ENCODE measurements at regions not wholly inside any gene's neighbourhood (a gene's known extent, or its start where the extent isn't known, plus 50 kb on each side); places are given as distances from the start of the nearest gene placed in this dataset.
"Not testable (repeated sequence)": the region's sequence is repeated elsewhere in the genome, so short reads cannot be mapped to it uniquely, and the experiment has no call there.

DNA sequence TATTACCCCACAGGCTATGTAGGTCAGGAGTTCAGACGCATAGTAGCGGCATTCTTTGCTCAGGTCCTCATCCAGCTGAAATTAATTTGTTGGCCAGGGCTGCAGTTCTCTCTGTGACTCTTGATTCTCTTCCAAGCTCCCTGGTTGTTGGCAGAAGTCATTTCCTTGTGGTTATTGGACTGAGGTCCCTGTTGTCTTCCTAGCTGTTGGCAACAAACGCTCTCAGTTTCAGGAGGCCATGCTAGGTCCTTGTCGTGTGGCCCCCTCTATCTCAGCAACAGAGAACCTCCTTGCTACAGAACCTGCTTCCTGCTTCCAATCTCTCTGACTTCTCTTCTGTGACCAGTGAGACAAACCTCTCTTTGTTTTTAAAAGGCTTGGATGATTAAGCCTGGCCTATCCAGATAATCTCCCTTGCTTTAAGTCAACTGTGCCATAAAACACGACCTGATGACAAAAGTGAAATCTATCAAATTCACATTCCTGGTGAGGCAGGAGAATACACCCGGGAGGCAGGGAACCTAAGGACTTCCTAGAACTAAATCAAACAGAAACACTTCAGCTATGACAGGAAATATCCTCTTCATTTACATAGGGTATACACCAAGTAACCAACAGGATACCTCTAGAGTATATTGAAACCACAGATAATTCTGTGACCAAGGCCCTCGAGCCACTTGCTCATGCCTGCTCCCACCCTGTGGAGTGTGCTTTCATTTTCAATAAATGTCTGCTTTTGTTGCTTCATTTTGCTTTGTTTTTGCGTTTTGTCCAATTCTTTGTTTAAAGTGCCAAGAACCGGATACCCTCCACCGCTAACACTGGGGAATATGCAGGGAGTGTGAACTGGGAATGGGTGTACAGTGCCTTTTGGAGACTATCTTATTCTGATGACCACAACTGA, 196.0 kb downstream of the BTBD3 start:
- peak; percentile 68 for DNase-seq (ENCODE audit: low read depth)

DNA sequence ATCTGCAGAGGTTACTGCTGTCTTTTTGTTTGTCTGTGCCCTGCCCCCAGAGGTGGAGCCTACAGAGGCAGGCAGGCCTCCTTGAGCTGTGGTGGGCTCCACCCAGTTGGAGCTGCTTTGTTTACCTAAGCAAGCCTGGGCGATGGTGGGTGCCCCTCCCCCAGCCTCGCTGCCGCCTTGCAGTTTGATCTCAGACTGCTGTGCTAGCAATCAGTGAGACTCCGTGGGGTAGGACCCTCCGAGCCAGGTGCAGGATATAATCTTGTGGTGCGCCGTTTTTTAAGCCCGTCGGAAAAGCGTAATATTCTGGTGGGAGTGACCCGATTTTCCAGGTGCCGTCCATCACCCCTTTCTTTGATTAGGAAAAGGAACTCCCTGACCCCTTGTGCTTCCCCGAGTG, 211.4 kb downstream of the BTBD3 start:
- not testable (repeated sequence) for DNase-seq (ENCODE audit: low read depth)

DNA sequence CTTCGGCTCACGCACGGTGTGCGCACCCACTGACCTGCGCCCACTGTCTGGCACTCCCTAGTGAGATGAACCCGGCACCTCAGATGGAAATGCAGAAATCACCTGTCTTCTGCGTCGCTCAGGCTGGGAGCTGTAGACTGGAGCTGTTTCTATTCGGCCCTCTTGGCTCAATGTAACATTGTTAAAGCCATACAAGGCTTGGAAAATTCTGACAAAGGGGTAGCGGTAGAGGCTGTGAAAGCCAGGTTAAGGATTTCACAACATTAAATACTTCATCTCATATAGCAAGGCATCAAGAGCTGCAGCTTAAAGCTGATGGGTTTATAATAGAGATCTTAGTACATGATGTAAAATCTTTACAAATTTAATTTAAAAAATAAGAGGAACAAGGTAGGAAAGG, 211.8 kb downstream of the BTBD3 start:
- DNase-seq (ENCODE audit: low read depth) = not testable (repeated sequence)

DNA sequence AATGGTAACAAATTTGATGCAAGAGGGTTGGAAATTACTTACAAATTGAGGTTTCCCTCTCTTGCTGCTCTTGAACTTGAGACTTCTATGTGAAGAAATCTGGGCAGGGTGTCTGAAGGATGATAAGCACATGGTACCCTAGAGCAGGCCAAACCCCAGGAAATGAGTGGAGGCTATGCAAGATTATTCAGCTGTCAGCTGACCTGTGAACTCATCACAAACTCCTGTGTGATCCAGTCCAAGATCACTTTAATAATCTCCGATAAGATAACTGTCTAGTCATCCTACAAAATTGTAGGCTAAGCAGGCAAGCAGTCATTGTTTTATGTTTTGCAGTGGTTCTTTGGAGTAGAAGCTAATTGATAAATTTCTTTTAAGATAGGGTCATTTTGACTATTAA, 213.1 kb downstream of the BTBD3 start:
- DNase-seq (ENCODE audit: low read depth) = peak; percentile 81

DNA sequence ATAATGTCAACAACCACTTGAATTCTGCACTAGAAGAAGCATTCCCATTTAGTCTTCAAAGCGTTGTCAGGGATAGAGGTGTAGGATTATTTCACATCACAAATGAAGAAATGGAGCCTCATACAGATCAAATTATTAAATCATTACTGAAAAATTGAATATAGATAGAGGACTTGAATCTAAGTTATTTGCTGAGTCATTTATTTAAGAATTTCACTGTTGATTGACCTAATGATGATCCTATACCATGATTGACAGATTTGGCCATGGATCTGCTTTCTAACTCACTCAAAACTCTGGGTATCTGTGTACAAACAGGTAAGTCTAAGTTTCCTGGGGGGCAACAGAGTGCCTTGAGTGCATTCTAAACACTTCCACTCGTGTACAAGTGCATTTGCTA, 215.9 kb downstream of the BTBD3 start:
- DNase-seq (ENCODE audit: low read depth) = no peak

DNA sequence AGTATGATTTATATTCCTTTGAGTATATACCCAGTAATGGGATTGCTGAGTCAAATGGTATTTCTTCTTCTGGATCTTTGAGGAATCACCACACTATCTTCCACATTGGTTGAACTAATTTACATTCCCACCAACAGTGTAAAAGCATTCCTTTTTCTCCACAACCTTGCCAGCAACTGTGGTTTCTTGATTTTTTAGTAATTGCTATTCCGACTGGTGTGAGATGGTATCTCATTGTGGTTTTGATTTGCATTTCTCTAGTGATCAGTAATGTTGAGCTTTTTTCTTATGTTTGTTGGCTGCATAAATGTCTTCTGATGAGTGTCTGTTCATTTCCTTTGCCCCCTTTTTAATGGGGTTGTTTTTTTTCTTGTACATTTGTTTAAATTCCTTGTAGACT, 228.3 kb downstream of the BTBD3 start:
- DNase-seq (ENCODE audit: low read depth) = not testable (repeated sequence)

DNA sequence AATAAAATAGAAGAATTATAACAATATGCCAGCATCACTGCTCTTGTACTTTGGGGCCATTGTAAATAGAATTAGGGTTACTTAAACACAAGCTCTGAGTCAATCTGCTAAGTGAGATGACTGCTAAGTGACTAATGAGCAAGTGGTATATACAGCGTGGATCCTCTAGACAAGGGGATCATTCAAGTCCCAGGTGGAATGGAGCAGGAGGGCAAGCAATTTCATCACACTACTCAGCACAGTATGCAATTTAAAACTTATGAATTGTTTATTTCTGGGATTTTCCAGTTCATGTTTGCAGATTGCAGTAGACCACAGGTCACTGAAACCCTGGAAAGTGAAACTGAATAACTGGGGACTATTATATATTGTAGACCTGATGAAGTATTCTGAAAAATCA, 235.3 kb downstream of the BTBD3 start:
- DNase-seq (ENCODE audit: low read depth) = peak; percentile 78

DNA sequence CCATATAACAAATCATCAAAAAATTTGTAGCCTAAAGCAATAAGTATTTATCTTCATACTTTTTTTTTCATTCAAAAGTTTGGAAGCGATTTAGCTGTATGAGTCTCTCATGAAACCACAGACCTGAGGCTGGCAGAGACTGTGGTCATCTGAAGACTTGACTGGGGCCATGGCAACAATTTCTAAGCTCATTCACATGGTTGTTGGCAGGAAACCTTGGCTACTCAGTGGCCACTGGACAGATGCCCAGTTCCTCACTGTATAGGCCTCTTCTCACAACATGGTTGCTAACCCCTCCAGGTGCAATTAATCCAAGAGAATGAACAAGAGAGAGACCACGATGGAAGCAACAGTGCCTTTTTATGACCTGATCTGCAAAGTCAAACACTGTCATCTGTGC, 235.9 kb downstream of the BTBD3 start:
- no peak for DNase-seq (ENCODE audit: low read depth)

DNA sequence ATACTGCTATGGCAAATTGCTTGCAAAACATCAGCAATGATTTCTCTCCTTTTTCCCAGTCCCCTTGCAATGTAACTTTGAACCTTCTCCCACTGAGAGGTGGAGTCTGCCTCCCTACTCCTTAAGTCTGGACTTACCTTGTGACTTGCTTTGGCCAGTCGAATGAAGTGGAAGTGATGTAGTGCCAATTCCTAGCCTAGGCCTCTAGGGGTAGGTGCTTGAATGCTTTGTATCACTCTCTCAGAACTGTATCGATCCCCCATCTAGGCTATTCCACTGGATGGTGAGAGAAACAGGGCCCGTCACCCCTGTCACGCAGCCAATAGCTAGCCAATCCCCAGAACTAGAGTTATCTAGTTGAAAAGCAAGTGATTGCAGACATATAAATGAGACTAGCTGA, 238.6 kb downstream of the BTBD3 start:
- no peak for DNase-seq (ENCODE audit: low read depth)

DNA sequence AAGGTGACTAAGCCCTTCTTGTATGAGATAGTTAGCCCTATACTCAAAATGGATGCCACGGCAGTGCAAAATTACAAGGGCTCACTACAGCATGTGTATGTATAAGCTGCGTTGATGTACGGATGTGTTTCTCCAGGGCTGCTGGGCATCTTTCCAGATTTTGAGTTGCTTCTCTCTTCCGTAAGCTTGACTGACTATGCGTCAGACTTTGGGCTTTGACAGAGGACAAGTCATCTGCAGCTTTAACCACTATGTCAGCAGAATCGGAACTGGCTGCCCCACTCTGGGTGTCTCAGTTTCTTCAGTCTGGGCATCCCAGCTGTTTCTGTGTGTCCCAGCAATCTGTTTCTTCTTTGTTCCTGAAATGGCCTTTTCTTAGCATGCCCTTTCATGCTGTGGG, 241.6 kb downstream of the BTBD3 start:
- DNase-seq (ENCODE audit: low read depth) = no peak

DNA sequence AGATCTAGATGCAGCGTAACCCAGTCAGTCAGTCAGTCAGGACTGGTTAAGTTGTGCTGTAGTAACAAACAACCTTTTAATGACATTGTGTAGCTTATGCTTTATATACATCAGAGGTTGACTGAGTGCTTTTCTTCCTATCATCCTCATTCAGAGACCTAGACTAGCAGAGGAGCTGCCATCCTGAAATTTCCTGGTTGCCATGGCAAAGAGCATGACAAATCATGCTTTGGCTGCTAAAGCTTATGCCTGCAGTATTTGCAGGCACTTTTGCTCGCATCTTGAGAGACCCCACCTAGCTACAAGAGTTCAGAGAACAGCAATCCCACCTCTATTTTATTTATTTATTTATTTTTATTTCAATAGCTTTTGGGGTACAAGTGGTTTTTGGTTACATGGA, 244.0 kb downstream of the BTBD3 start:
- DNase-seq (ENCODE audit: low read depth) = no peak

DNA sequence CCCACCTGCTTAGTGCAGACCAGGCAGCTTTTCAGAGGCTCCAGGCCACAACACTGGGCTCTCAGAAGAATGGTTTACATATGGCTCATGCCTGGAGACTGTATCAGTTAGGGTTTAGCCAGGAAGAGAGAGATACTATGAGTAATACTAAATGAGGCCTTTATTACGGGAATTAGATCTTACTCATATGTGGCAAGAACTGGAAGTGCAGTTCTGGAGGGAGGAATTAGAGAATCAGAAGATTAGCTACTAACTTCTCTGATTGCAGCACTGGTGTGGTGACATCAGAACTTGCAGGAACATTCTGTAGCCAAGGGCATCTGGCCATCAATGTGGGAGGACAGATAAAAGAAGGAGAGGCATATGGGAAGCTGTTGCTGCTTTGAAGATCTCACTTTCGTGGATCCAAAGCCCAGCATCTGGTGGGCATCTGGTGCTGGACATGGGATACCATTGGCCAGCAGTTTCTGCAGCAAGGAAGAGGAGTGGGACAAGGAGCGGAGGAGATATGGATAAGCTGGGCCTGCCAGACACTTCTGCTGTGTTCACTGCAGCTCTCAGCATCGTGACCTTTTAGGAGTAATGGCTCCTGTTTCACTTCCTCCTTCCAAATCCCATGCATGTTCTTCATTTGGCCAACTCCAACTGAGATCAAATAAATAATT, 248.5 kb downstream of the BTBD3 start:
- peak; percentile 98 for DNase-seq (ENCODE audit: low read depth)

DNA sequence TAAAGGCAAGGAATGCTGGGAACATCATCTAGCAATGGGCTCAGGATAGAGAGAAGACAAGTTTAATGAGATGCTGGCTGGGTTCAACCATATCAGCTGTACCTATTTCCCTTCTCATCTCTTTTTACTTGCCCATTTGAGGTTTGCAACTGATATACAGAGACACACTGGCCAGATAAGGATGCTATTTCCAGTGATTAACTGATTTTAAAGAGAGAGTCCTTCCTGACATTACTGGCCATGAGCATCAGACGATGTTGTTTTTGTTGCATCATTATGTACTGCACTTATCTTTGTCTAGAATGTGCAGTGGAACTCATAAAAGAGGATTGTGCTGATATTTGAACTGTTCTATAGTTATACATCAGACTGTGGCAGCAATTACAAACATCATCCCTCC, 252.7 kb downstream of the BTBD3 start:
- DNase-seq (ENCODE audit: low read depth) = no peak

DNA sequence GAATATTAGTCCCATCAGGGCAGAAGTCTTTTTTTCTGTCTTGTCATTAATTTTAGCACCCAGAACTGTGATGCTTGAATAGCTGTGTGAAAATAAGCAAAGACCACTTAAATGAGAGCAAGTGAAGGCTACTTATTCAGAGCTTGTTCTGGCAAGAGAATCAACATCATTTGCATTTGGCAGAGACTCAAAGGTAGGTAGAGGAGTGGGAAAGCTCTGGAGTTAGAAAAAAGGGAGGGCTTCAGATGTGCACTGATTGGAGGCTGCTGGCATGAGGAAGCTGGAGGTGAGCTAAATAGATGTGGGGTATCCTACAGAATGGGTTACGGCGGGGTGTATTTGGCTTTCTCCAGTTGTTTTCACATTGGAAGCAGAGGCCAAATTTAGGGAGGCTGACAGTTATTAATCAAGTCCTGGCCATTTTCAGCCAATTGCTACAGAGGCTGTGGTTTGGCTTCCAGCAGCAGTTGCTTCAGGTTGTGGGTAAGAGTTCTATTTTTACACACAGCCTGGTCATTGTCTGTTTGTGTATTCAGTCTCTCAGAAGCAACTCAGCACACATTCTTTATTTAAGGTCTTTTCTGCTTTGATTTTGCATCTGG, 254.3 kb downstream of the BTBD3 start:
- peak; percentile 93 for DNase-seq (ENCODE audit: low read depth)

DNA sequence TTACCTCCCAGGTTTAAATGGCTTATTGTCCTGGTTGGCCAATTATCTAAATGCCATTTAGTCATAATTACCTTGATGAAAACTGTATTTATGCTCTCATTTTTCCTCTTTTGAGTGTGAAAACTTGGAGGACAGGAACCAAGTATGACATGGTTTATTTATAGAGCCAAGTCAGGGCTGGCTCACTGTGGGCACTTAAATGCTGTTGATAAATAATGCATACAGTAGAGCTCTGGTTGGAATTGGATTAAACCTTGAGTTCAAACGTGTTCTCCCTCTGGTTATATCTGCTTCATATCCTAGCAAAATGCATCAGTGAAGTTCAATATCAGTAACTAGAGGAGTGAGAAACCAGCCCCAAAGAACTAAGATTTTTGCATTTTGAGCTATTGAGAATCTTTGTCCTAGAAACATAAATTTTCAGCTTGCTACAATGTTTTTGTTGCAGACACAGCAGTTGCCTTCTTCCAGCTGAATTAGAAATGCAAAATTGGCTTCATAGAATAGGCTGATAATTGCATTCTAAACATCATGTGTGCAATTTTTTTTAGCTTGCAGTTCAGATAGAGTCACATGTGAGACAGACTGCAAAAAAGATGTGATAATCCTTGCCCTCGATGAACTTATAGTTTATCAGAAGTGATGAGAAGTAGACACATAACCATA, 255.8 kb downstream of the BTBD3 start:
- no peak for DNase-seq (ENCODE audit: low read depth)

DNA sequence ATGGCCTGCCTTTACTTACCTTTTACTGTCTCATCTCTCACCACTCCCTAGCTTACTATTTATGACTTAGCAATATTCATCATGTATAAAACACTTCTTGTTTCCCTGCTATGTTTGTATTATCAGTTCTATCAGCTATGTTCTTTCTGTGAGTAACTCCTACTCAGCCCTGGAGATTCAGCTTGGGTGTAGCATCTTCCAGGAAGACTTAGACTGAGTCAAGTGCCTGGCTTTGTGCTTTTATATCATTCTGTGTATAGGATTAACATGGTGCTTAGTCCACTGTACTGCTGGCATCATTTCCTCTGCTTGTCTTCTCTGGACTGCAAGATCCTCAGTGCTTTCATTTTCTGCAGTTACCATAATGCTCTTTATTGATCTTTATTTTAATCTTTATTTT, 257.8 kb downstream of the BTBD3 start:
- no peak for DNase-seq (ENCODE audit: low read depth)

DNA sequence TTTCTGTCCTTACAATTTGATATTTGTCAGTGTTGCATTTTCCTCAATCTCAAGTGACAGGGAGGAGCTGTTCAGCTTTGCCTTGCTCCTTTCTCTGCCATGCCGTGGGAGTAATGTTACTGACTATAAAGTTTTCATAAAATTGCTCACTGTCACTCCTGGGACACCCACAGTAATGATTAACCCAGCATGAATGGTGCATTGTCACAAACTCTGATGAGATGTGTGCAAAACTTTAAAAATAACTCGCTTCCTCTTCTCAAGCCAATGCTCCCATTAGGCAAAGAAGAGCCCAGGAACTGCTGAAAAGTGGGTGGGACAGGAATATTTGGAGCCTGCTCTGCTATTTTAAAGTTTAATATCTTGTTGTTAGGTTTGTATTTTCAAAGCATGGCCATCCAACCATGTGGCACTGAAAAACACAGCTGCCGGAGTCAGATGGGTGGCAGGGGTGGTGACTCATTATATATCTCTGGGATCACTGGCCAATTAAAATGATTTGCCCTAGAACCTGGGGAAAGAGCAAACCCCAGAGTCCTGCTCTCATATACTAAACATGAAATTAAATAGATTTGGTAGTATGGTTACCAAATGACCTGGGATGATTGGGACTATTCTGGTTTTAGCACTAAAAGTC, 260.1 kb downstream of the BTBD3 start:
- DNase-seq (ENCODE audit: low read depth) = no peak

DNA sequence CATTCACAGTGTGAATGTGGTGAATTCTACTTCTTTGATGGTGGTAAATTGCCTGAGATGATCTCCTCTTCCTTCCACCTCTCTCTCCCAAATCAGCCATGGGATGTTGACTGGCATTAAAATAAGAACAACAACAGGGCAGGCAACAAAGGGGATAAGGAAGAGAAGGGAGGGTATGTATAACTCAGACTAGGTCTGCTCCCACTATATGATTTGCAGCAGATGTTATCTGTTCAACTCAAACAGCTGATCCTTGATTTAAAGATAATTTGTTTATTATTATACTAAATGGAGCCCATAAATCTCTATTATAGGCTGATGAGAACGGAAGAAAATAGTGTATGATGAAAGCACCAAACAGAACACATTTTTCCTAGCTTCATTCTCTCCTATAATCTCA, 262.0 kb downstream of the BTBD3 start:
- DNase-seq (ENCODE audit: low read depth) = no peak

DNA sequence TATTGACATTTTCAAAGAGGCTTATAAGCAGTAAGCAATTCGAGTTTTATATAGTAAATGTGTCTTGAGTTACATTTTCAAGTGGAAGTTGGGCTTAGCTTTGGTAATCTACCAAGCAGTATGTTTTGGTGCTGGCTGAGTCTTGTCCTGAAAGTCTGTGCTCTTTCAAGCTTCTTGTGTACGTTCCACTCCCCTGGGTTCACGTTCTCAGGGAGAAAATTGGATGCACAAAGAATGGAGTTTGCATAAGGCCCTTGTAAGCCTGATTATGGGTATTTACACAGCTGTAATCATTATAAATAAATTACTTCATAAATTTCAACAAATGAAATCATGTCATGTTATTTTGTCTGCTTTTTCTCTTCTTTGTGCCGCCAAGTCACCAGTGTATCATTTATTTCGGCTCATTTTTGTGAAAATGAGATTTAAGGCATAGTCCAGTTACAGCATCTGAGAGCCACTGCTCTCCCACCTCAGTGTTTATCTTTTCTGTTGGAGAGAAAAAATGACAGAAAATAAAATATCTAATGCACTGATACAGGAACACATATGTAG, 262.5 kb downstream of the BTBD3 start:
- DNase-seq (ENCODE audit: low read depth) = no peak

DNA sequence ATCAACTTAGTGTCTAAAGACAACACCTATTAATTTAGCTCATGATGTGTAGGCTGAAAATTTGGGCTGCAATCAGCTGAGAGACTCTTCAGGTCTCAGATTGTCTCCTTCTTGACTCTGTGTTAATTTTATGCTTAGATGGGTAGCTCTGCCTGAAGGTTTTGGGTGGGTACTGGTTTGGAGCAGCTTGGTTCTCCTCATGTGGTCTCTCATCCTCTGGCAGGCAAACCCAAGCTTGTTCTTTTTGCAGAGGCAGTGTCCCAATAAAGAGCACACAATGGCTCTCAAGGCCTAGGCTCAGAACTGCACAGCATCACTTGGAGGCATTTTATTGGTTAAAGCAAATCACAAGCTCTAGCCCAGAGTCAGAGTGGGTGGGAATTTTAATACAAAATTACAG, 280.6 kb downstream of the BTBD3 start:
- no peak for DNase-seq (ENCODE audit: low read depth)

DNA sequence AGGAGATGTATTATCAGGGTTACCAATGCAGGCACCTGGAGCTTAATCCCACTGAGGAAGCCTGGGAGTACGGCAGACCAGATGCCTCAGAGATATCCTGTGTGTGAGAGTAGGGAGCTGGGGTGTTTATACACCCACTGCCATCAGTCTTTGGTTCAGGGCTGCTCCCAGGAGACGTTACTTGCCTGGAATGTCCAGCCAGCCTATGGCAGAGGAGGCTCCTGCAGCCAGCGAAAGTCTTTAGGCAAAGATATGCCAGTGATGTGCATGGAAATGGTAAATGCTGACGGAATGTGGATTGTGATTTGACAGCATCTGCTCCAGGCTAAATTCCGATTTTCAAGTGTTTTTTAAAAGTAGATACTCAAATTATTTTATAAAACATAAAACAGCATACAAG, 282.0 kb downstream of the BTBD3 start:
- no peak for DNase-seq (ENCODE audit: low read depth)
